ENCODE measurements at regions not wholly inside any gene's neighbourhood (a gene's known extent, or its start where the extent isn't known, plus 50 kb on each side); places are given as distances from the start of the nearest gene placed in this dataset.

GRCh38 chr1:14301704-14302024 is 296.8 kb upstream of the KAZN start:
- no peak for TF ChIP-seq CEBPB (IDR thresholded peaks at IDR 0.05)
- TF ChIP-seq FOXM1 (IDR thresholded peaks at IDR 0.05; ENCODE audit: borderline replicate concordance, low read depth): no peak
- no peak for TF ChIP-seq EP300 (IDR thresholded peaks at IDR 0.05; ENCODE audit: borderline replicate concordance)
- TF ChIP-seq REST (IDR thresholded peaks at IDR 0.05; ENCODE audit: low read depth): no peak
- TF ChIP-seq USF1 (IDR thresholded peaks at IDR 0.05): no peak
- no peak for TF ChIP-seq ZBTB7A (IDR thresholded peaks at IDR 0.05; ENCODE audit: low read depth)
